ENCODE measurements at regions not wholly inside any gene's neighbourhood (a gene's known extent, or its start where the extent isn't known, plus 50 kb on each side); places are given as distances from the start of the nearest gene placed in this dataset.

DNA sequence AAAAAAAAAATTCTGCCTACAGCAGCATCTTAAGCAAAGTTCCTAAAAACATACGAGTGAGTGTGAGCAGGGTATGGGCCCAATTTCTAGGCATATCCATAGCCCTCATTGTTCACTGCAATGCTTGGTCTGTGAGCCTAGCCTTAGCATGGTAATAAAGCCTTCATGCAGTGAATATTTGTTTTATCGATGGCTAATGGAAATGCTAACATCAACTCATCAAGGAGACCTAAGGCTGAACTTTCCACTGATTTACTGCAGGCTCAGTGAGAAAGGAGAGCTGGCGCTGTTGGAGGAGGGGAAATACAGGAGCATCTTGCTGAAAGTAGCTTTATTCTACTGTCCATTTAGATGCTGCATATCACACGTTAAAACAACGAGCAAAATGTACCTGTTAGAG, 139.6 kb upstream of the DTNBP1 start:
- TF ChIP-seq POLR2AphosphoS5 (IDR thresholded peaks at IDR 0.05) = no peak
- TF ChIP-seq, protein P1, sequence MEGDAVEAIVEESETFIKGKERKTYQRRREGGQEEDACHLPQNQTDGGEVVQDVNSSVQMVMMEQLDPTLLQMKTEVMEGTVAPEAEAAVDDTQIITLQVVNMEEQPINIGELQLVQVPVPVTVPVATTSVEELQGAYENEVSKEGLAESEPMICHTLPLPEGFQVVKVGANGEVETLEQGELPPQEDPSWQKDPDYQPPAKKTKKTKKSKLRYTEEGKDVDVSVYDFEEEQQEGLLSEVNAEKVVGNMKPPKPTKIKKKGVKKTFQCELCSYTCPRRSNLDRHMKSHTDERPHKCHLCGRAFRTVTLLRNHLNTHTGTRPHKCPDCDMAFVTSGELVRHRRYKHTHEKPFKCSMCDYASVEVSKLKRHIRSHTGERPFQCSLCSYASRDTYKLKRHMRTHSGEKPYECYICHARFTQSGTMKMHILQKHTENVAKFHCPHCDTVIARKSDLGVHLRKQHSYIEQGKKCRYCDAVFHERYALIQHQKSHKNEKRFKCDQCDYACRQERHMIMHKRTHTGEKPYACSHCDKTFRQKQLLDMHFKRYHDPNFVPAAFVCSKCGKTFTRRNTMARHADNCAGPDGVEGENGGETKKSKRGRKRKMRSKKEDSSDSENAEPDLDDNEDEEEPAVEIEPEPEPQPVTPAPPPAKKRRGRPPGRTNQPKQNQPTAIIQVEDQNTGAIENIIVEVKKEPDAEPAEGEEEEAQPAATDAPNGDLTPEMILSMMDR (IDR thresholded peaks at IDR 0.05) = no peak
- no peak overlapping the region for H3K27ac ChIP-seq
- no peaks in the 10 kb centered on the region for H3K27me3 ChIP-seq
- no peaks in the 10 kb centered on the region for H3K36me3 ChIP-seq
- H3K9me3 ChIP-seq = no peaks in the 10 kb centered on the region
- no peak overlapping the region for H3K4me3 ChIP-seq
- no peak for DNase-seq (ENCODE audit: low spot score in 2 of 2)
- H3K4me1 ChIP-seq = no peaks in the 10 kb centered on the region
- intact Hi-C loops (cut with DNase I; ENCODE audit: low total_unique reads) = no loop called here

DNA sequence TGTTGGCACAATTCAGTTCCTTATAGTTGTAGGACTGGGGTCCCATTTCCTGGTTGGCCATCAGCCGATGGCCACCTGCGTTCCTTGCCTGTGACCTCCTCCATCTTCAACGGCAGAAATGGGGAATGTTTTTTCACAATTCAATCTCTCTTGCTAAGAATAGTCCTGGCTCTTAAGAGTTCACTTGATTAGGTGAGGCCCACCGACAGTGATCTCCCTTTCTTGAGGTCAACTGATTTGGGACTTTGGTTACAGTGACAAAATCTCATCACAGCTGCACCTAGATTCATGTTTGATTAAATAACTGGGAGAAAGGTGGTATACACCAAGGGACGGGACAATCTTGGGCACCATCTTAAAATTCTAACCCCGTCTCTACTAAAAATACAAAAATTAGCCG, 139.1 kb upstream of the DTNBP1 start:
- H3K4me3 ChIP-seq = no peak overlapping the region
- intact Hi-C loops (cut with DNase I; ENCODE audit: low total_unique reads) = no loop called here
- no peak overlapping the region for H3K27ac ChIP-seq
- TF ChIP-seq POLR2AphosphoS5 (IDR thresholded peaks at IDR 0.05) (no peak), POLR2A (IDR thresholded peaks at IDR 0.05) (no peak)
- no peaks in the 10 kb centered on the region for H3K36me3 ChIP-seq
- no peaks in the 10 kb centered on the region for H3K9me3 ChIP-seq
- DNase-seq (ENCODE audit: low spot score in 2 of 2) = no peak
- no peaks in the 10 kb centered on the region for H3K4me1 ChIP-seq
- no peaks in the 10 kb centered on the region for H3K27me3 ChIP-seq

DNA sequence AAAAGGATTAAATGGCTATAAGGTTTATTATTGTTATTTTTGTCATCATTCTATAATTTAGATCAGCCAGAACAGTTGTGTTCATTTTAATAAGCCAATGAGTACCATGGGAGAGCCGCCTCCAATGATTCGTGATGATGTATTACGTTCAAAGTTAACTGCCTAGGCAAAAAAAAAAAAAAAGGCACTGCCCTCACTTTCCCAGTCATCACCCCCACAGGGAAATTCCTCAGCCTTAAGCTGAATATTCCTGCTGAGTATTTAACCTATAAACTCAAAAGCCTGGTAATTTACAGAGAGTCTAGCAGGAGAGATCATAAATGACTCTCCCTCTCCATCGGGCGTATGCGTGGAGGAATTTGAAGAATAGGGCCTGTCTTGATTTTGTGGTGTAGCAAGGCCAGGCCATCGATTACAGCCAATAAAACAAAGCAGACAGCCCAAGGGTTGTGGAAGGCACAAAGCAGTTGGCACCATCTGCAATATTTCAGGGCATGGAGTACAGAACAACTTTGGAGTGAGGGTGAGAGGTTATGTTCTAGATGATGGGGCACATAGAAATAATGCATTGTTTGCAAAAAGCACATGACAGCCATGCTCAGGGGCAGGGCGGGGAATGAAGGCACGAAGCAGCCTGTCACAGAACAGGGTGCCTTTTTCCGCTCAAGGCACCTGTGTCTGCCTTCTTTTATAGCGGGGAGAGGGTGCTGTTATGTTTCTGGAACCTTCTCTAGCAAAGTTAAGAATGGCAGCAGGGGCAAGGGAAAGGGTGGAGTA, 138.2 kb upstream of the DTNBP1 start:
- no peaks in the 10 kb centered on the region for H3K36me3 ChIP-seq
- H3K4me3 ChIP-seq = no peak overlapping the region
- no peaks in the 10 kb centered on the region for H3K4me1 ChIP-seq
- no peak overlapping the region for H3K27ac ChIP-seq
- no peak for DNase-seq (ENCODE audit: low spot score in 2 of 2)
- no peak for TF ChIP-seq POLR2A (IDR thresholded peaks at IDR 0.05)
- no peak for TF ChIP-seq POLR2AphosphoS5 (IDR thresholded peaks at IDR 0.05)
- TF ChIP-seq, protein P1 (IDR thresholded peaks at IDR 0.05) = no peak
- intact Hi-C loops (cut with DNase I; ENCODE audit: low total_unique reads) = no loop called here
- no peaks in the 10 kb centered on the region for H3K27me3 ChIP-seq
- H3K9me3 ChIP-seq = no peaks in the 10 kb centered on the region

DNA sequence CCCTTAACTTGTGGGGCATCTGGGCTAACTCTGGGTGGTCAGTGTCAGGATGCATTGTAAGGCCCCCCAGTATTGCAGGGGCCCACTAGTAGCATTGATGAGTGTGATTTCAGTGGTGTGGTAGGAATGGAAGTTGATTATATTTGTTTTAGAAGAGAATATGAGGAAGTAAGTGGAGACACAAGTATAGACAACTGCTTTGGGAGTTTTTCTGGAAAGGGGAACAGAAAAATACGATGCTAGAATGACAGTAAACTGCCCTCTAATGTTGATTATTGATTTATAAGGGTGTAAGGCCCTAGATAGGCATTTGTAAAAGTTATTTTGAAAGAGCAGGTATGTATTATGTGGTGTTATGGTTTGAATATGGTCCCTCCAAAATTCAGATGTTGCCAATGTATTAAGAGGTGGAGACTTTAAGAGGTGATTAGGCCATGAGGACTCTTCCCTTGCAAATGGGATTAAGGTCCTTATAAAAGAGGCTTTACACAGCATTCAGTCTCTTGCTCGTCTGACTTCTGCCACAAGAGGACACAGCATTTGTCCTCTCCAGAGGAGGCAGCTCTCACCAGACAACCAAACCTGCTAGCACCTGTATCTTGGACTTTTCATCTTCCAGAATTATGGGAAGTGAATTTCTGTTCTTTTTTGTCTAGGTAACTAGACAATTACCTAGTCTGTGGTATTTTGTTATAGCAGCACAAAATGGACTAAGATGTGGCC, 135.9 kb upstream of the DTNBP1 start:
- Histone ChIP-seq H3K36me3 (no peaks in the 10 kb centered on the region), H3K4me1 (no peaks in the 10 kb centered on the region), H3K27ac (no peak overlapping the region), H3K27me3 (no peaks in the 10 kb centered on the region), H3K9me3 (no peaks in the 10 kb centered on the region), H3K4me3 (no peak overlapping the region)
- TF ChIP-seq POLR2A (IDR thresholded peaks at IDR 0.05) = no peak
- TF ChIP-seq, protein P1 (IDR thresholded peaks at IDR 0.05) = no peak
- no peak for TF ChIP-seq POLR2AphosphoS5 (IDR thresholded peaks at IDR 0.05)
- no peak for DNase-seq (ENCODE audit: low spot score in 2 of 2)
- intact Hi-C loops (cut with DNase I; ENCODE audit: low total_unique reads) = no loop called here

DNA sequence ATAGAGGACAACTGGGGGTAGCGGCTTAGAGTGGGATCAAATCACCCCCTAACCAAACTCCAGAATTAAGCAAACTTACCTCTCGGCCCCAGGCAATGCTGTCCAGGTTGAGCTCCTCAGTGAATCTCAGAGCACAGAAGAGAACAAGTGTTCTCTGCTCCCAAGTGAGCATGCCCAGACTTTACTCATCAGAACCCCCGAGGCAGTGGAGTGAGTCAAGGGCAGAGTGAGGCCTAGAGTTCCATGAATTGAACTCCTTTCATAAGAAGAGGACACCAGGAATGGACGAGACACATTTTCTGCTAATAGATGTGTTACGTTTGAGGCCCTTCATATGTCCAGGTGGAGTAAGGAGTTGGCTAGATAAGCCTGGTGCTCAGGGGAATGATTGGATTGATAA, 134.0 kb upstream of the DTNBP1 start:
- no peaks in the 10 kb centered on the region for H3K4me1 ChIP-seq
- intact Hi-C loops (cut with DNase I; ENCODE audit: low total_unique reads) = no loop called here
- TF ChIP-seq, protein P1 (IDR thresholded peaks at IDR 0.05) = no peak
- TF ChIP-seq POLR2A (IDR thresholded peaks at IDR 0.05) (no peak), POLR2AphosphoS5 (IDR thresholded peaks at IDR 0.05) (no peak)
- H3K9me3 ChIP-seq = no peaks in the 10 kb centered on the region
- no peak overlapping the region for H3K4me3 ChIP-seq
- H3K27me3 ChIP-seq = no peaks in the 10 kb centered on the region
- DNase-seq (ENCODE audit: low spot score in 2 of 2) = no peak
- H3K36me3 ChIP-seq = no peaks in the 10 kb centered on the region
- no peak overlapping the region for H3K27ac ChIP-seq

Data from breast epithelium (tissue), 4 donors.